ENCODE measurements at regions not wholly inside any gene's neighbourhood (a gene's known extent, or its start where the extent isn't known, plus 50 kb on each side); places are given as distances from the start of the nearest gene placed in this dataset.
"Not testable (repeated sequence)": the region's sequence is repeated elsewhere in the genome, so short reads cannot be mapped to it uniquely, and the experiment has no call there.

- no peaks in the 10 kb centered on the region for H3K9me3 Mint-ChIP-seq
- DNase-seq (ENCODE audit: low spot score in 2 of 2) (no peak), ATAC-seq (no peak)
- no peak overlapping the region for H3K27ac Mint-ChIP-seq
- no peaks in the 10 kb centered on the region for H3K36me3 Mint-ChIP-seq
- no peaks in the 10 kb centered on the region for H3K4me1 Mint-ChIP-seq
- no peak overlapping the region for H3K4me3 Mint-ChIP-seq
Observed at GRCh38 chr12:90683871-90684270, 271.1 kb downstream of the CCER1 start.

GRCh38 chr12:90682398-90682797, 272.6 kb downstream of the CCER1 start:
- Mint-ChIP-seq H3K4me1 (no peaks in the 10 kb centered on the region), H3K27ac (no peak overlapping the region), H3K4me3 (no peak overlapping the region), H3K36me3 (no peaks in the 10 kb centered on the region), H3K9me3 (no peaks in the 10 kb centered on the region)
- DNase-seq (ENCODE audit: low spot score in 2 of 2): no peak
- no peak for ATAC-seq

GRCh38 chr12:90679674-90680073, 275.3 kb downstream of the CCER1 start:
- no peaks in the 10 kb centered on the region for H3K9me3 Mint-ChIP-seq
- DNase-seq (ENCODE audit: low spot score in 2 of 2) (no peak), ATAC-seq (no peak)
- H3K36me3 Mint-ChIP-seq: no peaks in the 10 kb centered on the region
- H3K27ac Mint-ChIP-seq: no peak overlapping the region
- no peaks in the 10 kb centered on the region for H3K4me1 Mint-ChIP-seq
- H3K4me3 Mint-ChIP-seq: no peak overlapping the region

GRCh38 chr12:90677552-90677951, 277.4 kb downstream of the CCER1 start:
- no peak overlapping the region for H3K27ac Mint-ChIP-seq
- ATAC-seq: no peak
- no peaks in the 10 kb centered on the region for H3K9me3 Mint-ChIP-seq
- H3K4me3 Mint-ChIP-seq: no peak overlapping the region
- H3K36me3 Mint-ChIP-seq: no peaks in the 10 kb centered on the region
- DNase-seq (ENCODE audit: low spot score in 2 of 2): no peak
- H3K4me1 Mint-ChIP-seq: no peaks in the 10 kb centered on the region

- Mint-ChIP-seq H3K4me3 (no peak overlapping the region), H3K4me1 (no peaks in the 10 kb centered on the region), H3K27ac (no peak overlapping the region), H3K9me3 (no peaks in the 10 kb centered on the region), H3K36me3 (no peaks in the 10 kb centered on the region)
- DNase-seq (ENCODE audit: low spot score in 2 of 2) (no peak), ATAC-seq (no peak)
Observed at GRCh38 chr12:90677055-90677454, 277.9 kb downstream of the CCER1 start.

GRCh38 chr12:90675106-90675505, 279.9 kb downstream of the CCER1 start:
- DNase-seq (ENCODE audit: low spot score in 2 of 2) (no peak), ATAC-seq (no peak)
- no peaks in the 10 kb centered on the region for H3K4me1 Mint-ChIP-seq
- H3K27ac Mint-ChIP-seq: no peak overlapping the region
- H3K4me3 Mint-ChIP-seq: no peak overlapping the region
- H3K9me3 Mint-ChIP-seq: no peaks in the 10 kb centered on the region
- no peaks in the 10 kb centered on the region for H3K36me3 Mint-ChIP-seq

GRCh38 chr12:90672081-90672480, 282.9 kb downstream of the CCER1 start:
- Mint-ChIP-seq H3K36me3 (no peaks in the 10 kb centered on the region), H3K27ac (no peak overlapping the region)
- no peak for ATAC-seq

GRCh38 chr12:90663949-90664348, 291.0 kb downstream of the CCER1 start:
- ATAC-seq; H3K4me3 Mint-ChIP-seq; H3K36me3 Mint-ChIP-seq; DNase-seq (ENCODE audit: low spot score in 2 of 2); H3K9me3 Mint-ChIP-seq; H3K4me1 Mint-ChIP-seq; H3K27ac Mint-ChIP-seq: not testable (repeated sequence)

More at GRCh38 chr12:90672081-90672480, 282.9 kb downstream of the CCER1 start:
- DNase-seq (ENCODE audit: low spot score in 2 of 2): no peak
- H3K4me1 Mint-ChIP-seq: no peaks in the 10 kb centered on the region
- H3K4me3 Mint-ChIP-seq: no peak overlapping the region
- H3K9me3 Mint-ChIP-seq: peaks cover 2% of the 10 kb centered on the region

- Mint-ChIP-seq H3K27ac (no peak overlapping the region), H3K4me3 (no peak overlapping the region), H3K36me3 (no peaks in the 10 kb centered on the region), H3K9me3 (no peaks in the 10 kb centered on the region), H3K4me1 (no peaks in the 10 kb centered on the region)
- ATAC-seq (no peak), DNase-seq (ENCODE audit: low spot score in 2 of 2) (no peak)
Observed at GRCh38 chr12:90659060-90659459, 295.9 kb downstream of the CCER1 start.

- DNase-seq (ENCODE audit: low spot score in 2 of 2) (no peak), ATAC-seq (peak; percentile 32)
- Mint-ChIP-seq H3K4me1 (no peaks in the 10 kb centered on the region), H3K36me3 (no peaks in the 10 kb centered on the region), H3K4me3 (no peak overlapping the region), H3K27ac (no peak overlapping the region), H3K9me3 (no peaks in the 10 kb centered on the region)
Observed at GRCh38 chr12:90653040-90653439, 301.9 kb downstream of the CCER1 start.

GRCh38 chr12:90652280-90652679, 302.7 kb downstream of the CCER1 start:
- no peak overlapping the region for H3K27ac Mint-ChIP-seq
- H3K9me3 Mint-ChIP-seq: no peaks in the 10 kb centered on the region
- H3K4me1 Mint-ChIP-seq: no peaks in the 10 kb centered on the region
- no peaks in the 10 kb centered on the region for H3K36me3 Mint-ChIP-seq
- H3K4me3 Mint-ChIP-seq: no peak overlapping the region
- DNase-seq (ENCODE audit: low spot score in 2 of 2) (no peak), ATAC-seq (no peak)

- Mint-ChIP-seq H3K36me3 (no peaks in the 10 kb centered on the region), H3K4me1 (no peaks in the 10 kb centered on the region), H3K27ac (no peak overlapping the region), H3K4me3 (no peak overlapping the region), H3K9me3 (peaks cover 2% of the 10 kb centered on the region)
- ATAC-seq (no peak), DNase-seq (ENCODE audit: low spot score in 2 of 2) (no peak)
Observed at GRCh38 chr12:90645181-90645580, 309.8 kb downstream of the CCER1 start.

- DNase-seq (ENCODE audit: low spot score in 2 of 2): no peak
- Mint-ChIP-seq H3K4me3 (no peak overlapping the region), H3K4me1 (no peaks in the 10 kb centered on the region), H3K9me3 (peaks cover 8% of the 10 kb centered on the region), H3K27ac (no peak overlapping the region), H3K36me3 (no peaks in the 10 kb centered on the region)
- no peak for ATAC-seq
Observed at GRCh38 chr12:90631591-90632212, 323.3 kb downstream of the CCER1 start.

- Mint-ChIP-seq H3K36me3 (no peaks in the 10 kb centered on the region), H3K9me3 (peaks cover 9% of the 10 kb centered on the region), H3K4me3 (no peak overlapping the region), H3K27ac (no peak overlapping the region), H3K4me1 (no peaks in the 10 kb centered on the region)
- ATAC-seq: no peak
- DNase-seq (ENCODE audit: low spot score in 2 of 2): no peak
Observed at GRCh38 chr12:90630006-90630405, 325.0 kb downstream of the CCER1 start.

- Mint-ChIP-seq H3K4me1 (no peaks in the 10 kb centered on the region), H3K4me3 (no peak overlapping the region), H3K9me3 (peaks cover 9% of the 10 kb centered on the region), H3K36me3 (no peaks in the 10 kb centered on the region), H3K27ac (no peak overlapping the region)
- DNase-seq (ENCODE audit: low spot score in 2 of 2) (no peak), ATAC-seq (no peak)
Observed at GRCh38 chr12:90628213-90628612, 326.8 kb downstream of the CCER1 start.

- H3K4me3 Mint-ChIP-seq: no peak overlapping the region
- peaks cover 9% of the 10 kb centered on the region for H3K9me3 Mint-ChIP-seq
- H3K36me3 Mint-ChIP-seq: no peaks in the 10 kb centered on the region
- DNase-seq (ENCODE audit: low spot score in 2 of 2) (no peak), ATAC-seq (no peak)
- H3K4me1 Mint-ChIP-seq: no peaks in the 10 kb centered on the region
- H3K27ac Mint-ChIP-seq: no peak overlapping the region
Observed at GRCh38 chr12:90627180-90627896, 327.6 kb downstream of the CCER1 start.
